ENCODE measurements at regions not wholly inside any gene's neighbourhood (a gene's known extent, or its start where the extent isn't known, plus 50 kb on each side); places are given as distances from the start of the nearest gene placed in this dataset.

DNA sequence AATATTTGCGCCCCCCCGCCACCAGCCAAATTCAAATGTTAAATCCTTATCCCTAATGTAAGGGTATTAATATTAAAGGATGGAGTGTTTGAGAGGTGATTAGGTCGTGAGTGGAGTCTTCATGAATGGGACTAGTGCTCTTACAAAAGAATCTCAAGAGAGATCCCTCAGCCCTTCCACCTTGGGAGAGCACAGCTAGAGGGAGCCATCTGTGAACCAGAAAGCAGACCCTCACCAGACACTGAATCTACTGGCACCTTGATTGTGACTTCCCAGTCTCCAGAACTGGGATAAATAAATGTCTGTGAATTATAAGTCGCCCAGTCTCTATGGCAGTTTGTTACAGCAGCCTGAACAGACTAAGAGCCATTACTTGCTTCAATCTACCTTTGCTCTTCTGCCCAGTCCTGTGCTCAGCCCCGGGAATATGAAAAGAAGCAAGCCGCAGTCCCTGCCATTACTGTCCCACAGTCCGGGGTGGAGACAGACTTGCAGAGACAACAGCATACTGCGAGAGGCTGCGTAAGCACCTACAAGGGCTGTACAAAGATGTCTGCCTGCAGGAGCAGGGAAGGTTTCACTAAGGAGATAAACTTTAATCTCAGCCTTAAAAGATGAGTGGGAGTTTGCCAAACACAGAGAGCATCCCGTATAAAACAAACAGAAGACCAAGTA, 110.7 kb upstream of the TMCO5A start:
- Histone ChIP-seq H4K20me1 (ENCODE audit: control insufficient read depth, extremely low read depth, insufficient read depth, low read length) (no peaks in the 10 kb centered on the region), H3K9ac (ENCODE audit: insufficient read depth, low read length) (no peak overlapping the region), H3K9me3 (ENCODE audit: control insufficient read depth, insufficient read depth, low read depth, low read length) (no peaks in the 10 kb centered on the region)

DNA sequence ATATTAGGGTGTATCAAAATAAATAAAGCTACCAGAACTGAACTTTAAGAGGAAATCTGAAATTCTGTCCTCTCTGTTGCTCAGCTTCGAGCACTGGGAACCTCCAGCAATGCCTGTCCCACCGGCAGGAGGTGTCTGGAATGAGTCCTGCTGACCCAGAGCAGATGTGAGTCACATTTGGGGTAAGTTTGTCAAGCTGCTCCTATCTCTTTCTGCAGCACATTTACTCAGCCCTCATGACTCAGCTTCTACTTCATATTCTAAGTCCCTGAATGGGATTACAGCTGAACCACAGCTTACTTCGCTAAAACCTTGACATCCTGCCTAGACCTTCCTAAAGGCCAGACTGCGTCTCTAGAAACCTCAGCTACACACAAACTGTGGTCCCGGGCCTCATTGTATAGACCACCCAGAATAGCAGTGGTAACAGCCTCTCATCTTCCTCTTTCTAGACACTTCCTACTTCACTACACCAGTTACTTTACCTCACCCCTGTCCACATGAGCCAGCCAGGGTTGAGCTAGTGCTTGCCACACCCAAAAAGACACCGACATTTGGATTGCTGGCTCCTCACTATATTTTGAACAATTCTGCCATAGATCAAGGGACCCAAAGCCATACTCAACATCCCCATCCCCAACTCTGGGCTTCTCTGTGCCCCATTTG, 109.6 kb upstream of the TMCO5A start:
- Histone ChIP-seq H2AFZ (ENCODE audit: low read length) (peak overlapping the region; percentile 65), H3K27me3 (ENCODE audit: control insufficient read depth, insufficient read depth, low read length) (no peaks in the 10 kb centered on the region), H3K4me1 (ENCODE audit: control insufficient read depth, extremely low read depth, insufficient read depth, low read length) (peaks cover 8% of the 10 kb centered on the region), H3K4me3 (replicated peaks in 1 of 4; ENCODE audit: control extremely low read depth in 1 of 4, insufficient read depth in 1 of 4, low read depth in 3 of 4, low read length in 4 of 4) (no peak overlapping the region), H3K36me3 (ENCODE audit: control insufficient read depth, insufficient read depth, low read length) (no peaks in the 10 kb centered on the region), H3K9me3 (ENCODE audit: control insufficient read depth, insufficient read depth, low read depth, low read length) (no peaks in the 10 kb centered on the region), H3K27ac (ENCODE audit: insufficient read depth, low read length) (peak overlapping the region; percentile 46), H4K20me1 (ENCODE audit: control insufficient read depth, extremely low read depth, insufficient read depth, low read length) (no peaks in the 10 kb centered on the region), H3K79me2 (ENCODE audit: control insufficient read depth, insufficient read depth, low read length) (no peaks in the 10 kb centered on the region), H3K9ac (ENCODE audit: insufficient read depth, low read length) (no peak overlapping the region), H3K4me2 (ENCODE audit: extremely low read depth, insufficient read depth, low read length) (peak overlapping the region; percentile 72)
- peak; percentile 91 to 98 for DNase-seq (ENCODE audit: low read depth in 2 of 2)
- TF ChIP-seq, protein P1, sequence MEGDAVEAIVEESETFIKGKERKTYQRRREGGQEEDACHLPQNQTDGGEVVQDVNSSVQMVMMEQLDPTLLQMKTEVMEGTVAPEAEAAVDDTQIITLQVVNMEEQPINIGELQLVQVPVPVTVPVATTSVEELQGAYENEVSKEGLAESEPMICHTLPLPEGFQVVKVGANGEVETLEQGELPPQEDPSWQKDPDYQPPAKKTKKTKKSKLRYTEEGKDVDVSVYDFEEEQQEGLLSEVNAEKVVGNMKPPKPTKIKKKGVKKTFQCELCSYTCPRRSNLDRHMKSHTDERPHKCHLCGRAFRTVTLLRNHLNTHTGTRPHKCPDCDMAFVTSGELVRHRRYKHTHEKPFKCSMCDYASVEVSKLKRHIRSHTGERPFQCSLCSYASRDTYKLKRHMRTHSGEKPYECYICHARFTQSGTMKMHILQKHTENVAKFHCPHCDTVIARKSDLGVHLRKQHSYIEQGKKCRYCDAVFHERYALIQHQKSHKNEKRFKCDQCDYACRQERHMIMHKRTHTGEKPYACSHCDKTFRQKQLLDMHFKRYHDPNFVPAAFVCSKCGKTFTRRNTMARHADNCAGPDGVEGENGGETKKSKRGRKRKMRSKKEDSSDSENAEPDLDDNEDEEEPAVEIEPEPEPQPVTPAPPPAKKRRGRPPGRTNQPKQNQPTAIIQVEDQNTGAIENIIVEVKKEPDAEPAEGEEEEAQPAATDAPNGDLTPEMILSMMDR (conservative IDR thresholded peaks at IDR 0.05 in 1 of 2, IDR thresholded peaks at IDR 0.05 in 1 of 2; ENCODE audit: low read depth in 1 of 2, low read length in 2 of 2) = peak in 1 of 2 donors; percentile 52
- TF ChIP-seq EZH2 (IDR thresholded peaks at IDR 0.05; ENCODE audit: low read length, missing control alignments) = no peak

More for the DNA sequence above, 110.7 kb upstream of the TMCO5A start:
- H3K27me3 ChIP-seq (ENCODE audit: control insufficient read depth, insufficient read depth, low read length) = no peaks in the 10 kb centered on the region
- H3K4me3 ChIP-seq (replicated peaks in 1 of 4; ENCODE audit: control extremely low read depth in 1 of 4, insufficient read depth in 1 of 4, low read depth in 3 of 4, low read length in 4 of 4) = no peak overlapping the region
- TF ChIP-seq, protein P1 (conservative IDR thresholded peaks at IDR 0.05 in 1 of 2, IDR thresholded peaks at IDR 0.05 in 1 of 2; ENCODE audit: low read depth in 1 of 2, low read length in 2 of 2) = no peak
- TF ChIP-seq EZH2 (IDR thresholded peaks at IDR 0.05; ENCODE audit: low read length, missing control alignments) = no peak
- no peaks in the 10 kb centered on the region for H3K79me2 ChIP-seq (ENCODE audit: control insufficient read depth, insufficient read depth, low read length)
- H2AFZ ChIP-seq (ENCODE audit: low read length) = no peak overlapping the region
- no peak for DNase-seq (ENCODE audit: low read depth in 2 of 2)
- H3K36me3 ChIP-seq (ENCODE audit: control insufficient read depth, insufficient read depth, low read length) = no peaks in the 10 kb centered on the region
- no peak overlapping the region for H3K4me2 ChIP-seq (ENCODE audit: extremely low read depth, insufficient read depth, low read length)
- peaks cover 8% of the 10 kb centered on the region for H3K4me1 ChIP-seq (ENCODE audit: control insufficient read depth, extremely low read depth, insufficient read depth, low read length)
- no peak overlapping the region for H3K27ac ChIP-seq (ENCODE audit: insufficient read depth, low read length)

DNA sequence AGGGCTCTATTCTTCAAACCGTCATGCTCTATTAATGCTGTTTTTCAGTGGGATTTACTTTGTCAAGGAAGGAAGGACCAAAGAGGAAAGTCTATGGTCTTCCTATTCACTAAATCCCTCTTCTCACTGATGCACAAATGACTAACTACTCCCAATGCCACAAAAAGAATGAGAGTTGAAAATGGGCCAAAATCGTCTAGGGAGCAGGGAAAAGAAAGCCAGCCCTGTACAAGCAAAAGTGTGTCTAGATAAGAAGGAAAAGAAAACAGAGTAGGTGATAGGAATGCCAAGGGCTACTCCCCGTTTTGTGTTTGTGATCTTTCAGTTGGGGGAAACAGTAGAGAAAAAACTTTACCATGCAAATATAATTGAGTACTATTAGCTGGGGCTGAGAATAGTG, 97.2 kb upstream of the TMCO5A start:
- no peak overlapping the region for H3K27ac ChIP-seq (ENCODE audit: insufficient read depth, low read length)
- no peak overlapping the region for H2AFZ ChIP-seq (ENCODE audit: low read length)
- H4K20me1 ChIP-seq (ENCODE audit: control insufficient read depth, extremely low read depth, insufficient read depth, low read length) = no peaks in the 10 kb centered on the region
- H3K4me3 ChIP-seq (replicated peaks in 1 of 4; ENCODE audit: control extremely low read depth in 1 of 4, insufficient read depth in 1 of 4, low read depth in 3 of 4, low read length in 4 of 4) = no peak overlapping the region
- peak; percentile 18 to 79 for DNase-seq (ENCODE audit: low read depth in 2 of 2)
- no peaks in the 10 kb centered on the region for H3K79me2 ChIP-seq (ENCODE audit: control insufficient read depth, insufficient read depth, low read length)
- no peaks in the 10 kb centered on the region for H3K4me1 ChIP-seq (ENCODE audit: control insufficient read depth, extremely low read depth, insufficient read depth, low read length)
- TF ChIP-seq EZH2 (IDR thresholded peaks at IDR 0.05; ENCODE audit: low read length, missing control alignments) = no peak
- TF ChIP-seq, protein P1 (conservative IDR thresholded peaks at IDR 0.05 in 1 of 2, IDR thresholded peaks at IDR 0.05 in 1 of 2; ENCODE audit: low read depth in 1 of 2, low read length in 2 of 2) = no peak
- no peak overlapping the region for H3K4me2 ChIP-seq (ENCODE audit: extremely low read depth, insufficient read depth, low read length)
- no peaks in the 10 kb centered on the region for H3K36me3 ChIP-seq (ENCODE audit: control insufficient read depth, insufficient read depth, low read length)
- H3K9me3 ChIP-seq (ENCODE audit: control insufficient read depth, insufficient read depth, low read depth, low read length) = no peaks in the 10 kb centered on the region
- no peaks in the 10 kb centered on the region for H3K27me3 ChIP-seq (ENCODE audit: control insufficient read depth, insufficient read depth, low read length)
- H3K9ac ChIP-seq (ENCODE audit: insufficient read depth, low read length) = no peak overlapping the region

Data from fibroblast of lung (primary cell).